Mammary epithelial cell (primary cell): ENCODE measurements at regions not wholly inside any gene's neighbourhood (a gene's known extent, or its start where the extent isn't known, plus 50 kb on each side); places are given as distances from the start of the nearest gene placed in this dataset.

Source experiments
- EZH2 ChIP-seq: IDR thresholded peaks from 2 replicates; pipeline ENCODE4 v1.6.1; 2012; ENCODE audit warnings: low read length, inconsistent platforms, borderline replicate concordance
- TF ChIP-seq, protein P1 (sequence below), 2 donors: IDR thresholded peaks in 1 of 2; conservative IDR thresholded peaks in 1 of 2; 2 replicates each; pipeline ENCODE4 v1.5.1; 2011 to 2012; ENCODE audit warnings: inconsistent platforms in 2 of 2, low read length in 2 of 2, mild to moderate bottlenecking in 2 of 2, control low read depth in 1 of 2, low read depth in 1 of 2; ENCODE audit not compliant: insufficient read depth in 1 of 2; ENCODE audit errors: extremely low read depth in 1 of 2

DNA sequence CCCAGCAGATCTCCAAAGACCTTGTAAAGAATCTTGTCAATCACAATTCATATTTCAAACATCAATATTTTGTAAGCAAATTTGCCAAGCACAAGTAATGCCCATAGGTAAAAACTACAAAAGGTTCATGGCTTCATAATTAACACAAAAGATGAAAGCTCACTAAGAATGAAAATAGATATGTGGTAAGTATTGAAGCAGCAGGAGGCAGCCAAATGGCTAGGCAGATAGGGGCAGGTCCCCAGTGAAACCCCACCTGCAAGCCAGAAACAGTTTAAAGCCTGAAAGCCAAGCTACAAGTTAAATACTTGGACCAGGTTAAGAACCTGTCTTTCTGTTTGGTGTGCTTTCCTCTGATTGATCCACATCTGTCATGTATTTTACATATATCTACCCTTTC, 942.6 kb upstream of the SPRY2 start:
- TF ChIP-seq, protein P1, sequence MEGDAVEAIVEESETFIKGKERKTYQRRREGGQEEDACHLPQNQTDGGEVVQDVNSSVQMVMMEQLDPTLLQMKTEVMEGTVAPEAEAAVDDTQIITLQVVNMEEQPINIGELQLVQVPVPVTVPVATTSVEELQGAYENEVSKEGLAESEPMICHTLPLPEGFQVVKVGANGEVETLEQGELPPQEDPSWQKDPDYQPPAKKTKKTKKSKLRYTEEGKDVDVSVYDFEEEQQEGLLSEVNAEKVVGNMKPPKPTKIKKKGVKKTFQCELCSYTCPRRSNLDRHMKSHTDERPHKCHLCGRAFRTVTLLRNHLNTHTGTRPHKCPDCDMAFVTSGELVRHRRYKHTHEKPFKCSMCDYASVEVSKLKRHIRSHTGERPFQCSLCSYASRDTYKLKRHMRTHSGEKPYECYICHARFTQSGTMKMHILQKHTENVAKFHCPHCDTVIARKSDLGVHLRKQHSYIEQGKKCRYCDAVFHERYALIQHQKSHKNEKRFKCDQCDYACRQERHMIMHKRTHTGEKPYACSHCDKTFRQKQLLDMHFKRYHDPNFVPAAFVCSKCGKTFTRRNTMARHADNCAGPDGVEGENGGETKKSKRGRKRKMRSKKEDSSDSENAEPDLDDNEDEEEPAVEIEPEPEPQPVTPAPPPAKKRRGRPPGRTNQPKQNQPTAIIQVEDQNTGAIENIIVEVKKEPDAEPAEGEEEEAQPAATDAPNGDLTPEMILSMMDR (conservative IDR thresholded peaks at IDR 0.05 in 1 of 2, IDR thresholded peaks at IDR 0.05 in 1 of 2; ENCODE audit: extremely low read depth in 1 of 2, insufficient read depth in 1 of 2, low read depth in 1 of 2, low read length in 2 of 2) = no peak
- TF ChIP-seq EZH2 = no peak
